Fibroblast of lung (primary cell): ENCODE measurements at regions not wholly inside any gene's neighbourhood (a gene's known extent, or its start where the extent isn't known, plus 50 kb on each side); places are given as distances from the start of the nearest gene placed in this dataset.

Source experiments
- CTCF ChIP-seq, 2 donors: IDR thresholded peaks in 1 of 2; conservative IDR thresholded peaks in 1 of 2; 1 replicate in 1 of 2; 2 replicates in 1 of 2; pipeline ENCODE4 v1.5.1; 2011 to 2012; ENCODE audit warnings: low read length in 2 of 2, control low read depth in 1 of 2, inconsistent platforms in 1 of 2, low read depth in 1 of 2, mild to moderate bottlenecking in 1 of 2
- EZH2 ChIP-seq: IDR thresholded peaks from 2 replicates; pipeline ENCODE4 v1.5.1; 2012; ENCODE audit warnings: low read length, control low read depth, mild to moderate bottlenecking; ENCODE audit errors: missing control alignments

- TF ChIP-seq CTCF (conservative IDR thresholded peaks at IDR 0.05 in 1 of 2, IDR thresholded peaks at IDR 0.05 in 1 of 2; ENCODE audit: low read depth in 1 of 2, low read length in 2 of 2) (no peak), EZH2 (no peak)
Observed at GRCh38 chr14:98962118-98962517, 309.9 kb downstream of the BCL11B start.
